GM12878 (cell line): ENCODE measurements at regions not wholly inside any gene's neighbourhood (a gene's known extent, or its start where the extent isn't known, plus 50 kb on each side); places are given as distances from the start of the nearest gene placed in this dataset.

Experiments used
- ATAC-seq: fragments of 200-7000 bp; cut with Tn5 transposase; 3 replicates; pipeline ENCODE4 v1.9.1; 2020; ENCODE audit warnings: mild to moderate bottlenecking, moderate library complexity
- BruUV-seq: library from RNA; stranded (reverse); fragments of 400-500 nt; replicated peaks from 2 replicates; lab custom pipeline; 2021; lab: Mats Ljungman, UMichigan
- CTCF ChIA-PET: fragments of 300-600 bp; sonication (Branson Sonifier 250); formaldehyde crosslinking; extraction: SDS; loops from one replicate; lab custom pipeline; 2021; ENCODE audit warnings: inconsistent platforms; lab: Yijun Ruan, JAX
- POLR2A ChIA-PET: fragments of 350-600 bp; formaldehyde crosslinking; extraction: SDS; loops from one replicate; lab custom pipeline; 2021; ENCODE audit warnings: inconsistent platforms; lab: Charles Lee
- RAD21 ChIA-PET: fragments of 300-600 bp; sonication (Branson Sonifier 250); formaldehyde crosslinking; loops from one replicate; lab custom pipeline; 2023; ENCODE audit warnings: antibody characterized with exemption; ENCODE audit not compliant: unreplicated experiment; lab: Charles Lee
- SMC1A ChIA-PET: fragments of 300-600 bp; sonication (Branson Sonifier 250); formaldehyde crosslinking; loops from one replicate; lab custom pipeline; 2023; ENCODE audit not compliant: unreplicated experiment, uncharacterized antibody; lab: Charles Lee
- DNase-seq: peaks from one replicate; pipeline ENCODE4 v3.0.0-alpha.2; 2011; ENCODE audit warnings: low read depth, low spot score
- FAIRE-seq: peaks from 3 replicates; lab custom pipeline; 2011; peaks lifted over from hg19 to GRCh38; lab: Jason Lieb, UNC
- H2AFZ ChIP-seq: 2 replicates; pipeline ENCODE4 v1.6.0; 2011; ENCODE audit warnings: low read depth, low read length, control low read depth; ENCODE audit not compliant: control insufficient read depth
- H3K27ac ChIP-seq: 2 replicates; pipeline ENCODE4 v1.5.1; 2011; ENCODE audit warnings: control low read depth; ENCODE audit not compliant: control insufficient read depth, insufficient read depth
- H3K27me3 ChIP-seq, 2 experiments: replicated peaks in 1 of 2; 2 replicates each; pipeline versions ENCODE4 v1.6.0 to v1.6.1; 2011; ENCODE audit warnings: low read length in 1 of 2; ENCODE audit not compliant: control insufficient read depth in 2 of 2, insufficient read depth in 2 of 2
- H3K36me3 ChIP-seq, 2 experiments: 2 replicates each; pipeline ENCODE4 v1.5.1; 2011; ENCODE audit warnings: low read length in 1 of 2; ENCODE audit not compliant: control insufficient read depth in 2 of 2, insufficient read depth in 2 of 2
- H3K4me1 ChIP-seq: 2 replicates; pipeline ENCODE4 v1.6.1; 2011; ENCODE audit warnings: mild to moderate bottlenecking, low read length, moderate library complexity, mixed read lengths; ENCODE audit not compliant: control insufficient read depth, insufficient read depth
- H3K4me2 ChIP-seq: 2 replicates; pipeline ENCODE4 v1.6.0; 2011; ENCODE audit warnings: control low read depth; ENCODE audit not compliant: control insufficient read depth, insufficient read depth
- H3K4me3 ChIP-seq: fragments of 200-600 bp; sonication (generic); 2 replicates; pipeline ENCODE4 v1.5.1; 2016
- H3K79me2 ChIP-seq: 2 replicates; pipeline ENCODE4 v1.6.0; 2011; ENCODE audit warnings: low read length; ENCODE audit not compliant: control insufficient read depth, insufficient read depth
- H3K9ac ChIP-seq: 2 replicates; pipeline ENCODE4 v1.8.0; 2011; ENCODE audit warnings: low read length, control low read depth, mixed read lengths; ENCODE audit not compliant: control insufficient read depth, insufficient read depth
- H3K9me3 ChIP-seq: replicated peaks from 3 replicates; pipeline ENCODE4 v1.5.1; 2011; ENCODE audit warnings: mild to moderate bottlenecking, low read length; ENCODE audit not compliant: control insufficient read depth, insufficient read depth
- H4K20me1 ChIP-seq: 2 replicates; pipeline ENCODE4 v1.6.0; 2011; ENCODE audit not compliant: control insufficient read depth, insufficient read depth
- BHLHE40 ChIP-seq, 2 experiments: fragments of 450-650 bp in 1 of 2; IDR thresholded peaks; 2 replicates each; pipeline ENCODE4 v1.6.1; 2011 to 2017; ENCODE audit warnings: low read depth in 2 of 2, borderline replicate concordance in 1 of 2, improper control_type of control experiment in 1 of 2, low read length in 1 of 2, mild to moderate bottlenecking in 1 of 2
- ETV6 ChIP-seq, 2 experiments: fragments of 450-650 bp in 1 of 2; IDR thresholded peaks in 1 of 2; conservative IDR thresholded peaks in 1 of 2; 2 replicates each; pipeline ENCODE4 v1.6.1; 2014; ENCODE audit warnings: antibody characterized with exemption in 1 of 2, borderline replicate concordance in 1 of 2, low read depth in 1 of 2, mild to moderate bottlenecking in 1 of 2, moderate library complexity in 1 of 2
- KDM1A ChIP-seq: fragments of 200-600 bp; sonication (generic); IDR thresholded peaks from 2 replicates; pipeline ENCODE4 v1.6.1; 2016; ENCODE audit warnings: borderline replicate concordance
- POU2F2 ChIP-seq: IDR thresholded peaks from 3 replicates; pipeline ENCODE4 v1.6.1; 2011; ENCODE audit warnings: low read depth, mild to moderate bottlenecking, low read length, borderline replicate concordance
- SIX5 ChIP-seq: IDR thresholded peaks from 2 replicates; pipeline ENCODE4 v1.6.1; 2011; ENCODE audit warnings: mild to moderate bottlenecking, low read depth, low read length, moderate library complexity; ENCODE audit not compliant: severe bottlenecking
- SMAD1 ChIP-seq: fragments of 450-650 bp; IDR thresholded peaks from 2 replicates; pipeline ENCODE4 v1.6.1; 2018; ENCODE audit warnings: mild to moderate bottlenecking, low read depth; ENCODE audit not compliant: partially characterized antibody
- SREBF2 ChIP-seq: IDR thresholded peaks from 2 replicates; pipeline ENCODE4 v1.6.1; 2012; ENCODE audit warnings: mild to moderate bottlenecking, low read length
- ZBED1 ChIP-seq: IDR thresholded peaks from 2 replicates; pipeline ENCODE4 v1.6.1; 2016; ENCODE audit warnings: borderline replicate concordance
- in situ Hi-C: fragments of 300-500 bp; cut with MboI; formaldehyde crosslinking; loops from 9 replicates; pipeline ENCODE4 v1.14.3; 2018; ENCODE audit warnings: mixed read lengths
- intact Hi-C: fragments of 100-400 bp; cut with micrococcal nuclease; formaldehyde crosslinking; loops from one replicate; pipeline ENCODE4 v1.14.2; 2022; ENCODE audit not compliant: unreplicated experiment
- TF ChIP-seq, protein P1 (sequence below), 3 experiments: IDR thresholded peaks in 2 of 3; conservative IDR thresholded peaks in 1 of 3; 2 replicates each; pipeline ENCODE4 v1.5.1; 2011; ENCODE audit warnings: low read depth in 3 of 3, low read length in 3 of 3, mild to moderate bottlenecking in 3 of 3, control low read depth in 2 of 3, moderate library complexity in 2 of 3, inconsistent platforms in 1 of 3, mixed read lengths in 1 of 3; ENCODE audit not compliant: control insufficient read depth in 2 of 3, insufficient read depth in 1 of 3; ENCODE audit errors: extremely low read depth in 1 of 3
- TF ChIP-seq, protein P2 (sequence below): fragments of 450-650 bp; IDR thresholded peaks from 2 replicates; pipeline ENCODE4 v1.6.1; 2017; ENCODE audit warnings: borderline replicate concordance
- TF ChIP-seq, protein P3 (sequence below): fragments of 450-650 bp; conservative IDR thresholded peaks from 2 replicates; pipeline ENCODE4 v1.6.1; 2017; ENCODE audit warnings: mild to moderate bottlenecking, moderate library complexity
- TF ChIP-seq, protein P4 (sequence below): fragments of 450-650 bp; IDR thresholded peaks from 2 replicates; pipeline ENCODE4 v1.6.1; 2018; ENCODE audit warnings: borderline replicate concordance, mild to moderate bottlenecking; ENCODE audit not compliant: partially characterized antibody
- TF ChIP-seq, protein P5 (sequence below): fragments of 450-650 bp; IDR thresholded peaks from 2 replicates; pipeline ENCODE4 v1.6.1; 2017; ENCODE audit warnings: antibody characterized with exemption, mild to moderate bottlenecking, moderate library complexity

DNA sequence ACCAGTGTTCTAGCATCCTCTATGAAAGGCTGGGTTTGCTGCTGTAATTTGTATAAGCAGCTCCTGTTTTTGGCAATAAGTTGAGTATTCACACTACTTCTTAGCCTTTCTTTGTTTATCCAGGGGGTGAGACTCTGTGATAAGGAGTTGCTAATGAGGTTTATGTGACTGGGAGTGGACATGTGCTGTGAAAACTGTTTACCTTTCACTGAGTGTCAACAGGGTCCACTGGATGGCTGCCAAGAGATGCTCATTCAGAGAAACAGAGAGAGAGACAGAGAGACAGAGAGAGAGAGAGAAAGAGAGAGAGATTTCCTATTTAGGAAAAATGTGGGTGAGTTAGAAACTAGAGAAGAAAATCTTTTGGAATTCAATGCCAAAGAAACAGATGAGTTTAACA, 233.9 kb downstream of the CHIC2 start:
- in situ Hi-C loops (no loop called here), intact Hi-C loops (no loop called here)
- BruUV-seq, result no TSS peak
- Histone ChIP-seq H3K36me3 (no peaks in the 10 kb centered on the region), H3K9me3 (no peaks in the 10 kb centered on the region; the same call in 2 of the 3 replicates), H3K4me2 (no peak overlapping the region), H3K27ac (no peak overlapping the region), H3K79me2 (no peaks in the 10 kb centered on the region), H3K27me3 (no peaks in the 10 kb centered on the region), H4K20me1 (no peaks in the 10 kb centered on the region), H3K4me1 (no peaks in the 10 kb centered on the region), H3K4me3 (no peak overlapping the region), H3K9ac (no peak overlapping the region), H2AFZ (no peak overlapping the region)
- TF ChIP-seq, protein P1, sequence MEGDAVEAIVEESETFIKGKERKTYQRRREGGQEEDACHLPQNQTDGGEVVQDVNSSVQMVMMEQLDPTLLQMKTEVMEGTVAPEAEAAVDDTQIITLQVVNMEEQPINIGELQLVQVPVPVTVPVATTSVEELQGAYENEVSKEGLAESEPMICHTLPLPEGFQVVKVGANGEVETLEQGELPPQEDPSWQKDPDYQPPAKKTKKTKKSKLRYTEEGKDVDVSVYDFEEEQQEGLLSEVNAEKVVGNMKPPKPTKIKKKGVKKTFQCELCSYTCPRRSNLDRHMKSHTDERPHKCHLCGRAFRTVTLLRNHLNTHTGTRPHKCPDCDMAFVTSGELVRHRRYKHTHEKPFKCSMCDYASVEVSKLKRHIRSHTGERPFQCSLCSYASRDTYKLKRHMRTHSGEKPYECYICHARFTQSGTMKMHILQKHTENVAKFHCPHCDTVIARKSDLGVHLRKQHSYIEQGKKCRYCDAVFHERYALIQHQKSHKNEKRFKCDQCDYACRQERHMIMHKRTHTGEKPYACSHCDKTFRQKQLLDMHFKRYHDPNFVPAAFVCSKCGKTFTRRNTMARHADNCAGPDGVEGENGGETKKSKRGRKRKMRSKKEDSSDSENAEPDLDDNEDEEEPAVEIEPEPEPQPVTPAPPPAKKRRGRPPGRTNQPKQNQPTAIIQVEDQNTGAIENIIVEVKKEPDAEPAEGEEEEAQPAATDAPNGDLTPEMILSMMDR (IDR thresholded peaks at IDR 0.05 in 2 of 3, conservative IDR thresholded peaks at IDR 0.05 in 1 of 3; ENCODE audit: control insufficient read depth in 2 of 3, extremely low read depth in 1 of 3, insufficient read depth in 1 of 3, low read depth in 3 of 3, low read length in 3 of 3), result no peak
- TF ChIP-seq, protein P2, sequence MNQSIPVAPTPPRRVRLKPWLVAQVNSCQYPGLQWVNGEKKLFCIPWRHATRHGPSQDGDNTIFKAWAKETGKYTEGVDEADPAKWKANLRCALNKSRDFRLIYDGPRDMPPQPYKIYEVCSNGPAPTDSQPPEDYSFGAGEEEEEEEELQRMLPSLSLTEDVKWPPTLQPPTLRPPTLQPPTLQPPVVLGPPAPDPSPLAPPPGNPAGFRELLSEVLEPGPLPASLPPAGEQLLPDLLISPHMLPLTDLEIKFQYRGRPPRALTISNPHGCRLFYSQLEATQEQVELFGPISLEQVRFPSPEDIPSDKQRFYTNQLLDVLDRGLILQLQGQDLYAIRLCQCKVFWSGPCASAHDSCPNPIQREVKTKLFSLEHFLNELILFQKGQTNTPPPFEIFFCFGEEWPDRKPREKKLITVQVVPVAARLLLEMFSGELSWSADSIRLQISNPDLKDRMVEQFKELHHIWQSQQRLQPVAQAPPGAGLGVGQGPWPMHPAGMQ, result no peak
- TF ChIP-seq POU2F2 (no peak), ZBED1 (no peak), SIX5 (no peak), SMAD1 (no peak), KDM1A (no peak), ETV6 (conservative IDR thresholded peaks at IDR 0.05 in 1 of 2, IDR thresholded peaks at IDR 0.05 in 1 of 2; ENCODE audit: borderline replicate concordance in 1 of 2, low read depth in 1 of 2) (no peak), BHLHE40 (IDR thresholded peaks at IDR 0.05; ENCODE audit: borderline replicate concordance in 1 of 2, low read depth in 2 of 2, low read length in 1 of 2) (no peak), SREBF2 (no peak)
- TF ChIP-seq, protein P3, sequence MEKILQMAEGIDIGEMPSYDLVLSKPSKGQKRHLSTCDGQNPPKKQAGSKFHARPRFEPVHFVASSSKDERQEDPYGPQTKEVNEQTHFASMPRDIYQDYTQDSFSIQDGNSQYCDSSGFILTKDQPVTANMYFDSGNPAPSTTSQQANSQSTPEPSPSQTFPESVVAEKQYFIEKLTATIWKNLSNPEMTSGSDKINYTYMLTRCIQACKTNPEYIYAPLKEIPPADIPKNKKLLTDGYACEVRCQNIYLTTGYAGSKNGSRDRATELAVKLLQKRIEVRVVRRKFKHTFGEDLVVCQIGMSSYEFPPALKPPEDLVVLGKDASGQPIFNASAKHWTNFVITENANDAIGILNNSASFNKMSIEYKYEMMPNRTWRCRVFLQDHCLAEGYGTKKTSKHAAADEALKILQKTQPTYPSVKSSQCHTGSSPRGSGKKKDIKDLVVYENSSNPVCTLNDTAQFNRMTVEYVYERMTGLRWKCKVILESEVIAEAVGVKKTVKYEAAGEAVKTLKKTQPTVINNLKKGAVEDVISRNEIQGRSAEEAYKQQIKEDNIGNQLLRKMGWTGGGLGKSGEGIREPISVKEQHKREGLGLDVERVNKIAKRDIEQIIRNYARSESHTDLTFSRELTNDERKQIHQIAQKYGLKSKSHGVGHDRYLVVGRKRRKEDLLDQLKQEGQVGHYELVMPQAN, result no peak
- TF ChIP-seq, protein P4, sequence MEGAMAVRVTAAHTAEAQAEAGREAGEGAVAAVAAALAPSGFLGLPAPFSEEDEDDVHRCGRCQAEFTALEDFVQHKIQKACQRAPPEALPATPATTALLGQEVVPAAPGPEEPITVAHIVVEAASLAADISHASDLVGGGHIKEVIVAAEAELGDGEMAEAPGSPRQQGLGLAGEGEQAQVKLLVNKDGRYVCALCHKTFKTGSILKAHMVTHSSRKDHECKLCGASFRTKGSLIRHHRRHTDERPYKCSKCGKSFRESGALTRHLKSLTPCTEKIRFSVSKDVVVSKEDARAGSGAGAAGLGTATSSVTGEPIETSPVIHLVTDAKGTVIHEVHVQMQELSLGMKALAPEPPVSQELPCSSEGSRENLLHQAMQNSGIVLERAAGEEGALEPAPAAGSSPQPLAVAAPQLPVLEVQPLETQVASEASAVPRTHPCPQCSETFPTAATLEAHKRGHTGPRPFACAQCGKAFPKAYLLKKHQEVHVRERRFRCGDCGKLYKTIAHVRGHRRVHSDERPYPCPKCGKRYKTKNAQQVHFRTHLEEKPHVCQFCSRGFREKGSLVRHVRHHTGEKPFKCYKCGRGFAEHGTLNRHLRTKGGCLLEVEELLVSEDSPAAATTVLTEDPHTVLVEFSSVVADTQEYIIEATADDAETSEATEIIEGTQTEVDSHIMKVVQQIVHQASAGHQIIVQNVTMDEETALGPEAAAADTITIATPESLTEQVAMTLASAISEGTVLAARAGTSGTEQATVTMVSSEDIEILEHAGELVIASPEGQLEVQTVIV, result no peak
- TF ChIP-seq, protein P5, sequence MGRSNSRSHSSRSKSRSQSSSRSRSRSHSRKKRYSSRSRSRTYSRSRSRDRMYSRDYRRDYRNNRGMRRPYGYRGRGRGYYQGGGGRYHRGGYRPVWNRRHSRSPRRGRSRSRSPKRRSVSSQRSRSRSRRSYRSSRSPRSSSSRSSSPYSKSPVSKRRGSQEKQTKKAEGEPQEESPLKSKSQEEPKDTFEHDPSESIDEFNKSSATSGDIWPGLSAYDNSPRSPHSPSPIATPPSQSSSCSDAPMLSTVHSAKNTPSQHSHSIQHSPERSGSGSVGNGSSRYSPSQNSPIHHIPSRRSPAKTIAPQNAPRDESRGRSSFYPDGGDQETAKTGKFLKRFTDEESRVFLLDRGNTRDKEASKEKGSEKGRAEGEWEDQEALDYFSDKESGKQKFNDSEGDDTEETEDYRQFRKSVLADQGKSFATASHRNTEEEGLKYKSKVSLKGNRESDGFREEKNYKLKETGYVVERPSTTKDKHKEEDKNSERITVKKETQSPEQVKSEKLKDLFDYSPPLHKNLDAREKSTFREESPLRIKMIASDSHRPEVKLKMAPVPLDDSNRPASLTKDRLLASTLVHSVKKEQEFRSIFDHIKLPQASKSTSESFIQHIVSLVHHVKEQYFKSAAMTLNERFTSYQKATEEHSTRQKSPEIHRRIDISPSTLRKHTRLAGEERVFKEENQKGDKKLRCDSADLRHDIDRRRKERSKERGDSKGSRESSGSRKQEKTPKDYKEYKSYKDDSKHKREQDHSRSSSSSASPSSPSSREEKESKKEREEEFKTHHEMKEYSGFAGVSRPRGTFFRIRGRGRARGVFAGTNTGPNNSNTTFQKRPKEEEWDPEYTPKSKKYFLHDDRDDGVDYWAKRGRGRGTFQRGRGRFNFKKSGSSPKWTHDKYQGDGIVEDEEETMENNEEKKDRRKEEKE, result no peak
- no peak for DNase-seq
- ChIA-PET CTCF (no interaction called here), RAD21 (no interaction called here), POLR2A (no interaction called here), SMC1A (no interaction called here)
- no peak for FAIRE-seq
- no peak for ATAC-seq
